GM12872 (cell line): ENCODE measurements at regions not wholly inside any gene's neighbourhood (a gene's known extent, or its start where the extent isn't known, plus 50 kb on each side); places are given as distances from the start of the nearest gene placed in this dataset.

ENCODE experiments used
- TF ChIP-seq, protein P1 (sequence below): IDR thresholded peaks from 3 replicates; pipeline ENCODE4 v1.5.1; 2011; ENCODE audit warnings: low read depth, mild to moderate bottlenecking, low read length, moderate library complexity; ENCODE audit not compliant: insufficient read depth

DNA sequence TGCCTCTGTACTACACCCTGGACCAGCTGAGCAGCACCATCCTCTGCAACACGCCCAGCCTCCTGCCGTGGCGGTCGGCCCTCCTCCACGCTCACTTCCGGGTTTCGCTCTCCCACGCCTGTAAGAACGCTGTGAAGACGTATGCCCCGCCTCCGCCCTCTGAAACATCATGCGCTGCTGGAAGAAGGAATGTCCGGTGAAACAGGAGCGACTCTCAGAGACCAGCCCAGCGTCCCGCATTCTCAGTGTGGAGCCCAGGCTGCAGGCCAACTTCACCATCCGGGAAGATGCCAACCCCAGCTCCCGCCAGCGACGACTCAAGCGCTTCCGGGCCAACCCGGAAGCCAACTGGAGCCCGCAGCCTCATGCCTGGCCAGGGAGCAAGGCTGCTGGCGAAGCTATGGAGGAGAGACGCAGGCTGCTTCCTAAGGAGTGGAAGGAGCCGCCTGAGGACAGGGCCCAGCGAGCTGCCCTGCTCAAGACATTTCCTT lies 186.1 kb upstream of the SLITRK2 start:
- TF ChIP-seq, protein P1, sequence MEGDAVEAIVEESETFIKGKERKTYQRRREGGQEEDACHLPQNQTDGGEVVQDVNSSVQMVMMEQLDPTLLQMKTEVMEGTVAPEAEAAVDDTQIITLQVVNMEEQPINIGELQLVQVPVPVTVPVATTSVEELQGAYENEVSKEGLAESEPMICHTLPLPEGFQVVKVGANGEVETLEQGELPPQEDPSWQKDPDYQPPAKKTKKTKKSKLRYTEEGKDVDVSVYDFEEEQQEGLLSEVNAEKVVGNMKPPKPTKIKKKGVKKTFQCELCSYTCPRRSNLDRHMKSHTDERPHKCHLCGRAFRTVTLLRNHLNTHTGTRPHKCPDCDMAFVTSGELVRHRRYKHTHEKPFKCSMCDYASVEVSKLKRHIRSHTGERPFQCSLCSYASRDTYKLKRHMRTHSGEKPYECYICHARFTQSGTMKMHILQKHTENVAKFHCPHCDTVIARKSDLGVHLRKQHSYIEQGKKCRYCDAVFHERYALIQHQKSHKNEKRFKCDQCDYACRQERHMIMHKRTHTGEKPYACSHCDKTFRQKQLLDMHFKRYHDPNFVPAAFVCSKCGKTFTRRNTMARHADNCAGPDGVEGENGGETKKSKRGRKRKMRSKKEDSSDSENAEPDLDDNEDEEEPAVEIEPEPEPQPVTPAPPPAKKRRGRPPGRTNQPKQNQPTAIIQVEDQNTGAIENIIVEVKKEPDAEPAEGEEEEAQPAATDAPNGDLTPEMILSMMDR = no peak

DNA sequence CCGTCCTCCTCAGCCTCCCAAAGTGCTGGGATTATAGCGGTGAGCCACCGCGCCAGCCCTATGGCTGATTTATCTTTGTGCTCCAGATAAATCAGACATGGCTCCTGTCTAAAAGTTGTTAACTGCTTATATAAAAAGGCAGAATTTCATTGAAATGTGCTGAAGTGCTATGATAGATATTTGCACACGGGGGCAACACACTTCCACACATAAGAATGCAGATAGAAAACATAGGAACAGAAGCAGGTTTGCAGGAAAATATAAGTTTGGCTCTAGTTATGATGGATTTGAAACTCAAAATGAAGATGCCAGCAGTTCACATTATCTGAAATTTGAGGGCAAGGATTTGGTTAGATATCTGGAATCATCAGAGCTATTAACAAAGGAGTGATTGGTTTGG lies 163.1 kb upstream of the SLITRK2 start:
- TF ChIP-seq, protein P1 = no peak

DNA sequence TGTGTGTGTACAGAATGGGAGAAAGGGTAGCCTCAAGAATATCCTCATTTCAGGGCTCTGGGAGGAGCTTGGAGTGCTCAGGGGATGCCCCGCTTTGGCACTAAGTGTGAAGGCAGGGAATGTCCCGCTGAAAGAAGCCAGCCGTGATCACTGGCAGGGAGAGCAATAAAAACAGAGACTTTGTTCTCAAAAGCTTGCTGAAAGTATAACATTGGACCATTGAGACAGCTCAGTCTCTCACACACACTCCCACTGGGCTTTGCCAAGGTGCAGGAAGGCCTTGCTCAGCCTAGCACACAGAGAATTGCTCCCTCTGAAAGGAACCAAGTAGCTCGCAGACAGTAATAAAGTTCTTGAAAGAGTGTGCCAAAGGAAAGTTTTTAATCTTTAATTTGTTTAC lies 143.8 kb upstream of the SLITRK2 start:
- TF ChIP-seq, protein P1 = no peak

DNA sequence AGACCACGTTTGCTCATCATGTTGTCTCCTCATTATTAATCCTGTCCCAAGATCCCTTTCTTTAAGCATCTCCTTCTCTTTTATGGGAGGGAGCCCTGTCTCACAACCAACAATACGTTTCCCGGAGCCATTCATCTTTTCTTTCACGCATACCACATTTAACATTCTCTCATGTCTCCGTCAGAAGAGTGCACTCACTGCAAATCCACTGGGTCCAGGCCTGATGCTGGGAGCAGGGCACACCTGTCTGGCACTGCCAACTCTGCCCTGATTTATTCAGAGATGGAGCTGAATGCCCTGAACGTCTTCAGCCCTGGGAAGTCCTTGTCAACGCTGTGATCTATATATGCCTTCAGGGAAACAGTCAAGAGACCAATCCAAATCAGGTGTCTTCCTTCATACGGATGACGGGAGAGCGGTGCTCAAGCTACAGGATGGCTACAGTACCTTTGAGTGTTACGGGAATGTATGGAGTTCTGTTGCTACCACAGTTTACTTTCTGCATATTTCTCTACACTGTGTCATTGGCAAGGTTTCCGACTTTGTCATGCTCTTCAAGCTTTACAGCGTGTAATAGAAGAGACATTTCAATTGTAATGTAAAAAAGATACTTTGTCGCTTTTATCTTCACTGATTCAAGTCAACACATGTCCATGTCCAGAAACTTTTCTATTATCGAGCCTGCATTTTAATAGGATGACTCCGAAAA lies 140.4 kb upstream of the SLITRK2 start:
- TF ChIP-seq, protein P1 = no peak

DNA sequence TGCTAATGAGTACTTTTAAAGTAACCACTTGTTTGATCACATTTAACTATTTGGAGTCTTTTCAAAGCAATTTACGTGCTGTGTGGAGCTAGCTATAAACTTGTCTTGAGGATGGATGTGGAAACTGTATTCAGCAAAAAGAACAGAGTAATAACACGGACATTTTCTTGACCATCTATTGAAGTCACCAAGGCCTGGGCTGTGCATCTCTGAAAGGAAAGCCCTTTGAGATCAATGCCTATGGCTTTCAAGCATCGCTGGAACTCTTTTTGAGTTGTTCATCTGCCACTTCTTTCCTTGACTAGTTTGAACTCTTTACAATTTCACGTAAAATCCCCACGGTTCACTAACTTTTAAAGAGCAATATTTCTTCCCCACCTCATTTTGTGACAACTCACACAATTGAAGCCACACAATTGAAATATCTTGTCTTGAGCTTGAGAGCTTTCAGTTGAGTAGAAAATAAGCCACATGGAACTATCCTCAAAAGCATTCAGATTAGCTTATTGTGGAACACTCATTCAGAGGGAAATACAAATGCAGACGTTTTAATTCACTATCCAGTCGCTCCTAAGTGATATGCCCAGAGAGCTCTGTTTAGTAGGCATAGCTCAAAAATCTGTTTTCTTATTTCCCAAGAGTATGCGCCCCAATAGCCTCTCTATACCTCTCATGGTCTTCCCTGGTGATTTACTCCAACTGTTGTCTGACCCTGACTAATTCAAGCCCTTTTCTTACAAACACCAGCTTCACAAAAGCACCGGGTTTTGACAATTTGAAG lies 134.9 kb upstream of the SLITRK2 start:
- TF ChIP-seq, protein P1 = no peak

DNA sequence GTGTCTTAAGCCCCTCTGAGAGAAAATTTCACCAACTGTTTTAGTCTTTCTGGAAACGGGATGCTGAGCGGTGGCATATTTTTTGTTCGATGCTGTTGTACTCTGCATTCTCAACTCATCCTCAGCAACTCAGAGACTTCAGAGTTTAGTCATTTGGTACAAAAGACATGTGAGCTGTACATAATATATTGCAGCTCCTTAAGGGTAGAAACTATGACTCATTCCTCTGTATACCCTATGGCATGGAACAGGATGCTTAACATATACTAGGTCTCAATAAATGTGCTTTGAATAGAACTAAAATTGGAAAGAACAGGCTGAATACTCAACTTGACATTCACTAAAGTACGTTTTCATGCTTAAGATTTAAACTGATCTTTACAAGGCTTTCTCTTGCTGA lies 130.5 kb upstream of the SLITRK2 start:
- TF ChIP-seq, protein P1 = no peak

DNA sequence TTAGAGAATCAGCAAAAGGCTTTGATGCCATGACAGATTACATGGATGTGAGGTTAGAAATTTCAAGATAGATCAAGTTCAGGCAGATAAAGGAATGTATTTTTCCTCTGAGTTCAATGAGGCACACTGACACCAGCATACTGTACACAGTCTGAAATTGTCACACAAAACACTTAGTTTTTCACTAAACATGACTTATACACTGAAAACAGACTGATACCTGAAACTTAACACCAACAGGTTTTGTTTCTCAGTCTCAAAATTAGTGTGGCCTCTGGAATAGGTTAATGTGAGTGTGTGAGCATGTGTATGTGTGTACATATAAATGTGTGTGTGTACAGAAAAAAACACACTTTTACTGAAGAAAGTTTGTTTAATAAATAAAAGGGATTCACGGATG lies 129.9 kb upstream of the SLITRK2 start:
- TF ChIP-seq, protein P1 = no peak
